K562 (cell line): ENCODE measurements at regions not wholly inside any gene's neighbourhood (a gene's known extent, or its start where the extent isn't known, plus 50 kb on each side); places are given as distances from the start of the nearest gene placed in this dataset.

Source experiments
- ATAC-seq: fragments of 200-7000 bp; cut with Tn5 transposase; 3 replicates; pipeline ENCODE4 v1.9.1; 2020; ENCODE audit warnings: moderate library complexity
- BruUV-seq: library from RNA; stranded (reverse); fragments of 400-500 nt; replicated peaks from 2 replicates; lab custom pipeline; 2021; lab: Mats Ljungman, UMichigan
- CTCF ChIA-PET: fragments of 300-600 bp; formaldehyde crosslinking; extraction: SDS; loops from one replicate; lab custom pipeline; 2021; ENCODE audit warnings: low intra/inter-chr PET ratio; lab: Yijun Ruan, JAX
- POLR2A ChIA-PET: fragments of 300-600, 350-650 bp; sonication (Branson Sonifier 250); formaldehyde crosslinking; extraction: SDS; loops from one replicate; lab custom pipeline; 2021; ENCODE audit warnings: antibody characterized with exemption, inconsistent platforms; lab: Yijun Ruan, JAX
- DNase-seq, 4 experiments: peaks; one replicate each; pipeline versions ENCODE4 v3.0.0 to v3.0.0-alpha.2; 2011 to 2018; ENCODE audit warnings: low spot score in 3 of 4, mixed read lengths in 3 of 4; ENCODE audit errors: extremely low read depth in 1 of 4
- FAIRE-seq: peaks from 2 replicates; lab custom pipeline; 2011; peaks lifted over from hg19 to GRCh38; lab: Jason Lieb, UNC
- H2AFZ ChIP-seq: 2 replicates; pipeline ENCODE4 v1.6.0; 2011; ENCODE audit warnings: low read depth, low read length, control low read depth, inconsistent platforms
- H3K27ac ChIP-seq: fragments of 200-600 bp; 3 replicates; pipeline ENCODE4 v1.8.0; 2011; ENCODE audit warnings: low read depth, mild to moderate bottlenecking, control low read depth, inconsistent platforms, low read length, moderate library complexity, mixed read lengths; ENCODE audit errors: extremely low read depth
- H3K27me3 ChIP-seq, 2 experiments: fragments of 300-600 bp in 1 of 2; 2 replicates in 1 of 2; 3 replicates in 1 of 2; pipeline versions ENCODE4 v1.6.0 to v1.8.0; 2011; ENCODE audit warnings: inconsistent platforms in 2 of 2, low read length in 2 of 2, mild to moderate bottlenecking in 1 of 2, mixed read lengths in 1 of 2, moderate library complexity in 1 of 2; ENCODE audit not compliant: control insufficient read depth in 2 of 2, insufficient read depth in 2 of 2
- H3K36me3 ChIP-seq: fragments of 300-600 bp; 3 replicates; pipeline ENCODE4 v1.8.0; 2011; ENCODE audit warnings: mild to moderate bottlenecking, low read length, inconsistent platforms; ENCODE audit not compliant: control insufficient read depth, insufficient read depth
- H3K4me1 ChIP-seq, 2 experiments: fragments of 200-600 bp in 1 of 2; replicated peaks in 1 of 2; 2 replicates in 1 of 2; 3 replicates in 1 of 2; pipeline versions ENCODE4 v1.5.1 to v1.8.0; 2011; ENCODE audit warnings: inconsistent platforms in 2 of 2, low read length in 2 of 2, mild to moderate bottlenecking in 1 of 2, mixed read lengths in 1 of 2, moderate library complexity in 1 of 2; ENCODE audit not compliant: control insufficient read depth in 2 of 2, insufficient read depth in 2 of 2
- H3K4me2 ChIP-seq: 2 replicates; pipeline ENCODE4 v1.6.1; 2011; ENCODE audit warnings: low read length, control low read depth, inconsistent platforms, mixed read lengths; ENCODE audit not compliant: insufficient read depth
- H3K4me3 ChIP-seq: fragments of 200-600 bp; sonication (generic), shearing (Covaris generic); 2 replicates; pipeline ENCODE4 v1.5.1; 2016; ENCODE audit warnings: control low read depth, inconsistent platforms
- H3K79me2 ChIP-seq: fragments of 200-600 bp; 3 replicates; pipeline ENCODE4 v1.8.0; 2011; ENCODE audit warnings: low read length, inconsistent platforms; ENCODE audit not compliant: control insufficient read depth, insufficient read depth
- H3K9ac ChIP-seq, 2 experiments: 2 replicates each; pipeline versions ENCODE4 v1.6.0 to v1.6.1; 2011; ENCODE audit warnings: low read depth in 2 of 2, low read length in 2 of 2, control low read depth in 1 of 2, inconsistent platforms in 1 of 2, mild to moderate bottlenecking in 1 of 2, mixed read lengths in 1 of 2; ENCODE audit not compliant: insufficient read depth in 1 of 2
- H3K9me1 ChIP-seq: one replicate; pipeline ENCODE4 v1.6.0; 2011; ENCODE audit warnings: inconsistent platforms, mild to moderate bottlenecking, low read length, moderate library complexity; ENCODE audit not compliant: control insufficient read depth, insufficient read depth
- H3K9me3 ChIP-seq: replicated peaks from 2 replicates; pipeline ENCODE4 v1.5.1; 2011; ENCODE audit warnings: low read depth, low read length, inconsistent platforms; ENCODE audit not compliant: control insufficient read depth, insufficient read depth
- H4K20me1 ChIP-seq: replicated peaks from 2 replicates; pipeline ENCODE4 v1.6.1; 2011; ENCODE audit warnings: low read length, inconsistent platforms, mixed read lengths; ENCODE audit not compliant: control insufficient read depth, insufficient read depth
- E2F8 ChIP-seq: fragments of 450-650 bp; IDR thresholded peaks from 2 replicates; pipeline ENCODE4 v1.7.1; 2018; ENCODE audit warnings: mild to moderate bottlenecking, low read depth; ENCODE audit not compliant: partially characterized antibody
- GATAD2B ChIP-seq: fragments of 450-650 bp; IDR thresholded peaks from 2 replicates; pipeline ENCODE4 v1.6.1; 2017; ENCODE audit warnings: mild to moderate bottlenecking, borderline replicate concordance
- GMEB1 ChIP-seq: fragments of 250-450 bp; sonication (Bioruptor Pico); IDR thresholded peaks from 2 replicates; pipeline ENCODE4 v1.4.0; 2020; ENCODE audit warnings: mild to moderate bottlenecking
- HLTF ChIP-seq: fragments of 450-650 bp; IDR thresholded peaks from 2 replicates; pipeline ENCODE4 v1.6.1; 2016
- HOXB6 ChIP-seq: fragments of 250-450 bp; sonication (Bioruptor Pico); IDR thresholded peaks from 2 replicates; pipeline ENCODE4 v1.5.1; 2022; ENCODE audit warnings: mild to moderate bottlenecking, borderline replicate concordance
- IRF1 ChIP-seq: sonication (generic); formaldehyde crosslinking; IDR thresholded peaks from 2 replicates; pipeline ENCODE4 v1.8.0; 2022; ENCODE audit warnings: missing genetic modification reagents, mild to moderate bottlenecking, borderline replicate concordance
- MXI1 ChIP-seq: IDR thresholded peaks from 2 replicates; pipeline ENCODE4 v1.6.1; 2011; ENCODE audit warnings: low read depth, mild to moderate bottlenecking, improper control_type of control experiment, low read length
- NCOA1 ChIP-seq: fragments of 450-650 bp; IDR thresholded peaks from 2 replicates; pipeline ENCODE4 v1.6.1; 2016; ENCODE audit warnings: low read depth
- NR1H2 ChIP-seq: sonication (generic); formaldehyde crosslinking; IDR thresholded peaks from 2 replicates; pipeline ENCODE4 v1.4.0; 2020; ENCODE audit warnings: mild to moderate bottlenecking, missing genetic modification reagents
- PHB2 ChIP-seq: fragments of 450-650 bp; IDR thresholded peaks from 2 replicates; pipeline ENCODE4 v1.6.1; 2017; ENCODE audit warnings: low read depth
- SMAD1 ChIP-seq: fragments of 150-350 bp; IDR thresholded peaks from 2 replicates; pipeline ENCODE4 v1.6.1; 2014; ENCODE audit warnings: low read length, low read depth; ENCODE audit not compliant: partially characterized antibody
- WHSC1 ChIP-seq: IDR thresholded peaks from one replicate; pipeline ENCODE4 v1.6.1; 2012; ENCODE audit warnings: low read length, control low read depth, inconsistent platforms
- ZBTB49 ChIP-seq: sonication (generic); formaldehyde crosslinking; IDR thresholded peaks from 2 replicates; pipeline ENCODE4 v1.8.0; 2022; ENCODE audit warnings: missing genetic modification reagents, mild to moderate bottlenecking, borderline replicate concordance
- ZKSCAN3 ChIP-seq: fragments of 250-450 bp; sonication (Bioruptor Pico); IDR thresholded peaks from 2 replicates; pipeline ENCODE4 v1.4.0; 2020
- ZNF174 ChIP-seq: fragments of 250-450 bp; sonication (Bioruptor Pico); IDR thresholded peaks from 2 replicates; pipeline ENCODE4 v1.4.0; 2020; ENCODE audit warnings: mild to moderate bottlenecking
- ZNF408 ChIP-seq: fragments of 250-450 bp; sonication (Bioruptor Pico); IDR thresholded peaks from 2 replicates; pipeline ENCODE4 v1.4.0; 2020; ENCODE audit warnings: low read depth, mild to moderate bottlenecking, moderate library complexity
- ZNF696 ChIP-seq: fragments of 250-450 bp; sonication (Bioruptor Pico); conservative IDR thresholded peaks from 2 replicates; pipeline ENCODE4 v1.4.0; 2020; ENCODE audit warnings: mild to moderate bottlenecking, moderate library complexity
- WGBS: fragments of 100-300 bp; shearing (Covaris generic); methylation state at CpG from one replicate; pipeline ENCODE4 v1.1.6; 2016; ENCODE audit warnings: low coverage, mixed read lengths; ENCODE audit not compliant: insufficient coverage; ENCODE audit errors: missing lambda C conversion rate; 5-methylcytosine and 5-hydroxymethylcytosine counted together
- in situ Hi-C: fragments of 300-500 bp; cut with MboI; formaldehyde crosslinking; loops from 4 replicates; pipeline ENCODE4 v1.15.0; 2018; ENCODE audit warnings: inconsistent platforms, mixed read lengths
- intact Hi-C: fragments of 100-400 bp; cut with micrococcal nuclease; formaldehyde crosslinking; loops from 2 replicates; pipeline ENCODE4 v1.14.2; 2022

- TF ChIP-seq ZBTB49 (CRISPR knock-in tag): no peak
- TF ChIP-seq NCOA1: no peak
- no peak for TF ChIP-seq ZNF174
- TF ChIP-seq GATAD2B: no peak
- TF ChIP-seq PHB2: no peak
- TF ChIP-seq ZNF408: no peak
These were observed 80.7 kb upstream of the PALS2 start (continued) for GRCh38 chr7:24492576-24492975.

GRCh38 chr7:24494832-24495231 is 78.4 kb upstream of the PALS2 start:
- Histone ChIP-seq H4K20me1 (no peaks in the 10 kb centered on the region), H3K27ac (no peak overlapping the region), H3K36me3 (no peaks in the 10 kb centered on the region), H3K79me2 (no peaks in the 10 kb centered on the region), H3K27me3 (peaks cover 1 to 21% of the 10 kb centered on the region in 2 experiments), H3K4me3 (no peak overlapping the region), H3K9ac (no peak overlapping the region), H3K4me2 (no peak overlapping the region), H2AFZ (no peak overlapping the region), H3K4me1 (no peaks in the 10 kb centered on the region), H3K9me1 (no peaks in the 10 kb centered on the region), H3K9me3 (no peaks in the 10 kb centered on the region)
- intact Hi-C loops (no loop called here), in situ Hi-C loops (no loop called here)
- no peak for FAIRE-seq
- DNase-seq: no peak
- ATAC-seq: no peak
- ChIA-PET CTCF (no interaction called here), POLR2A (no interaction called here)
- BruUV-seq: no TSS peak
- 0% methylated on average over 4 of the region's 4 CpGs for WGBS
- TF ChIP-seq E2F8 (no peak), IRF1 (no peak), HLTF (no peak), NR1H2 (no peak), PHB2 (no peak), HOXB6 (CRISPR knock-in tag) (no peak), ZNF696 (CRISPR knock-in tag) (no peak), SMAD1 (no peak), MXI1 (no peak), WHSC1 (no peak), GMEB1 (CRISPR knock-in tag) (no peak), ZKSCAN3 (CRISPR knock-in tag) (no peak)
